H9 (cell line): ENCODE measurements at regions not wholly inside any gene's neighbourhood (a gene's known extent, or its start where the extent isn't known, plus 50 kb on each side); places are given as distances from the start of the nearest gene placed in this dataset.

Source experiments
- DNase-seq: peaks from one replicate; pipeline ENCODE4 v3.0.0-alpha.2; 2017
- H2AFZ ChIP-seq: one replicate; pipeline ENCODE4 v1.6.1; 2013; ENCODE audit warnings: mild to moderate bottlenecking, low read length, control low read depth, moderate library complexity
- H2AK5ac ChIP-seq: 2 replicates; pipeline ENCODE4 v1.6.1; 2013; ENCODE audit warnings: low read length, control low read depth, mixed read lengths; ENCODE audit not compliant: insufficient read length
- H2BK120ac ChIP-seq: one replicate; pipeline ENCODE4 v1.6.1; 2013; ENCODE audit warnings: low read depth, mild to moderate bottlenecking, low read length, control low read depth, inconsistent platforms; ENCODE audit not compliant: poor library complexity, severe bottlenecking
- H2BK12ac ChIP-seq: 2 replicates; pipeline ENCODE4 v1.6.1; 2013; ENCODE audit warnings: low read length, control low read depth, mixed read lengths, low read depth; ENCODE audit not compliant: insufficient read length
- H2BK15ac ChIP-seq: 2 replicates; pipeline ENCODE4 v1.6.1; 2013; ENCODE audit warnings: low read depth, low read length, control low read depth
- H2BK20ac ChIP-seq: one replicate; pipeline ENCODE4 v1.6.1; 2013; ENCODE audit warnings: low read depth, mild to moderate bottlenecking, low read length, control low read depth, inconsistent platforms; ENCODE audit not compliant: poor library complexity, severe bottlenecking
- H2BK5ac ChIP-seq: 2 replicates; pipeline ENCODE4 v1.6.1; 2013; ENCODE audit warnings: low read length, control low read depth, mixed read lengths; ENCODE audit not compliant: insufficient read length
- H3K14ac ChIP-seq: 2 replicates; pipeline ENCODE4 v1.6.1; 2013; ENCODE audit warnings: low read length, control low read depth; ENCODE audit not compliant: insufficient read depth
- H3K18ac ChIP-seq: 2 replicates; pipeline ENCODE4 v1.6.1; 2013; ENCODE audit warnings: low read depth, mild to moderate bottlenecking, mixed read lengths, low read length, control low read depth; ENCODE audit not compliant: insufficient read length
- H3K23ac ChIP-seq: 2 replicates; pipeline ENCODE4 v1.6.1; 2013; ENCODE audit warnings: low read length, control low read depth, mixed read lengths, low read depth; ENCODE audit not compliant: insufficient read length
- H3K23me2 ChIP-seq: 2 replicates; pipeline ENCODE4 v1.6.1; 2013; ENCODE audit warnings: low read depth, mild to moderate bottlenecking, mixed read lengths, low read length, control low read depth; ENCODE audit not compliant: insufficient read length, poor library complexity, severe bottlenecking
- H3K27ac ChIP-seq: 2 replicates; pipeline ENCODE4 v1.5.1; 2013; ENCODE audit warnings: low read length, control low read depth, mixed read lengths, low read depth; ENCODE audit not compliant: insufficient read length
- H3K27me3 ChIP-seq: 2 replicates; pipeline ENCODE4 v1.6.1; 2013; ENCODE audit warnings: low read length, control low read depth, inconsistent platforms; ENCODE audit not compliant: insufficient read depth
- H3K4ac ChIP-seq: 2 replicates; pipeline ENCODE4 v1.6.1; 2013; ENCODE audit warnings: low read depth, mild to moderate bottlenecking, control low read depth, inconsistent platforms, low read length, moderate library complexity
- H3K4me1 ChIP-seq: 2 replicates; pipeline ENCODE4 v1.6.1; 2013; ENCODE audit warnings: low read length, control low read depth, inconsistent platforms; ENCODE audit not compliant: insufficient read depth
- H3K4me2 ChIP-seq: 2 replicates; pipeline ENCODE4 v1.6.1; 2013; ENCODE audit warnings: low read length, control low read depth, mixed read lengths; ENCODE audit not compliant: insufficient read length, insufficient read depth
- H3K56ac ChIP-seq: 2 replicates; pipeline ENCODE4 v1.6.1; 2013; ENCODE audit warnings: low read depth, mild to moderate bottlenecking, mixed read lengths, low read length, control low read depth; ENCODE audit not compliant: insufficient read length
- H3K79me1 ChIP-seq: 2 replicates; pipeline ENCODE4 v1.6.1; 2013; ENCODE audit warnings: low read depth, mild to moderate bottlenecking, moderate library complexity, low read length, control low read depth, inconsistent platforms; ENCODE audit not compliant: insufficient read depth, poor library complexity, severe bottlenecking
- H3K79me2 ChIP-seq: 2 replicates; pipeline ENCODE4 v1.6.1; 2013; ENCODE audit warnings: low read length, control low read depth, inconsistent platforms; ENCODE audit not compliant: insufficient read depth
- H3K9ac ChIP-seq: 2 replicates; pipeline ENCODE4 v1.6.1; 2013; ENCODE audit warnings: low read length, control low read depth, mixed read lengths; ENCODE audit not compliant: insufficient read length; ENCODE audit errors: extremely low read depth
- H3K9me3 ChIP-seq: one replicate; pipeline ENCODE4 v1.6.1; 2013; ENCODE audit warnings: low read depth, low read length, inconsistent platforms; ENCODE audit not compliant: control insufficient read depth
- H3T11ph ChIP-seq: one replicate; pipeline ENCODE4 v1.6.1; 2013; ENCODE audit warnings: mild to moderate bottlenecking, low read length, control low read depth, inconsistent platforms
- H4K20me1 ChIP-seq: one replicate; pipeline ENCODE4 v1.6.1; 2013; ENCODE audit not compliant: control insufficient read depth, insufficient read length, insufficient read depth
- H4K5ac ChIP-seq: 2 replicates; pipeline ENCODE4 v1.6.1; 2013; ENCODE audit warnings: low read depth, mild to moderate bottlenecking, mixed read lengths, low read length, control low read depth; ENCODE audit not compliant: insufficient read length
- H4K8ac ChIP-seq: replicated peaks from 2 replicates; pipeline ENCODE4 v1.6.1; 2013; ENCODE audit warnings: low read length, control low read depth, mixed read lengths, low read depth; ENCODE audit not compliant: insufficient read length
- H4K91ac ChIP-seq: 2 replicates; pipeline ENCODE4 v1.6.1; 2013; ENCODE audit warnings: low read depth, mild to moderate bottlenecking, moderate library complexity, mixed read lengths, low read length, control low read depth; ENCODE audit not compliant: insufficient read length
- H3K27ac Mint-ChIP-seq, 3 experiments: 2 replicates in 2 of 3; 3 replicates in 1 of 3; pipeline ENCODE4 v1.8.0; 2020 to 2021; ENCODE audit warnings: mixed read lengths in 3 of 3, mild to moderate bottlenecking in 1 of 3, moderate library complexity in 1 of 3
- H3K27me3 Mint-ChIP-seq: 2 replicates; pipeline ENCODE4 v1.8.0; 2021; ENCODE audit warnings: low read depth, mild to moderate bottlenecking, moderate library complexity, mixed read lengths
- H3K36me3 Mint-ChIP-seq, 3 experiments: 2 replicates in 2 of 3; 3 replicates in 1 of 3; pipeline ENCODE4 v1.8.0; 2020 to 2021; ENCODE audit warnings: low read depth in 3 of 3, mixed read lengths in 3 of 3; ENCODE audit not compliant: insufficient read depth in 1 of 3
- H3K4me1 Mint-ChIP-seq, 2 experiments: 2 replicates each; pipeline ENCODE4 v1.8.0; 2020; ENCODE audit warnings: mixed read lengths in 2 of 2
- H3K4me3 Mint-ChIP-seq, 2 experiments: 2 replicates in 1 of 2; 3 replicates in 1 of 2; pipeline ENCODE4 v1.8.0; 2020 to 2021; ENCODE audit warnings: mild to moderate bottlenecking in 2 of 2, mixed read lengths in 2 of 2, moderate library complexity in 1 of 2
- H3K9me3 Mint-ChIP-seq, 2 experiments: 2 replicates in 1 of 2; 3 replicates in 1 of 2; pipeline ENCODE4 v1.8.0; 2020; ENCODE audit warnings: mild to moderate bottlenecking in 2 of 2, mixed read lengths in 2 of 2, moderate library complexity in 1 of 2
- WGBS: extraction: QIAGEN DNeasy Blood & Tissue Kit; methylation state at CpG from one replicate; pipeline ENCODE4 v1.1.7; 2013; ENCODE audit warnings: missing lambda C conversion rate, low lambda C conversion rate, mixed read lengths; ENCODE audit not compliant: insufficient read length; ENCODE audit errors: extremely low coverage; 5-methylcytosine and 5-hydroxymethylcytosine counted together
- TF ChIP-seq, protein P1 (sequence below): fragments of 200-600 bp; sonication (generic); conservative IDR thresholded peaks from 3 replicates; pipeline ENCODE4 v1.8.0; 2021; ENCODE audit warnings: antibody characterized with exemption, mild to moderate bottlenecking

DNA sequence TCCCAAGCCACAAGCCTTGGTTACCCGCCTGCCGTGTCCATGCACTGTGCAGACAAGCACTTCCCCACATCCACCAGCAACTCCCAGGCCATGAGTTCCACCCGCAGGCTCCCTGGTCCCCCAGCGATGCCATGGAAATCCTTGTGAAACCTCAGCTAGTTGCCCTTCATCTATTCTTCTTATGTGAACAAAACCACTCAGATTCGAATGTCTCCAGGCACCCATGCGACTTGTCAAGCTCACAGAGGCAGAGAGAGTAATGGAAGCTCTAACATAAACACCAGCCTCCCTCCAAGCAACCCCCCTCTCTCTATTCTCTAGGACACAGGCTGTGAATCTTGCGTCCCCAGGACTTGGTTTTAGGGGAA lies 182.6 kb downstream of the C16orf95 start:
- Histone ChIP-seq H2BK20ac (no peak overlapping the region), H2AK5ac (no peak overlapping the region), H3K14ac (no peak overlapping the region), H3K4me2 (no peak overlapping the region), H3K27ac (no peak overlapping the region), H3T11ph (no peak overlapping the region), H3K79me2 (no peaks in the 10 kb centered on the region), H3K23me2 (no peaks in the 10 kb centered on the region), H3K4ac (no peak overlapping the region), H2BK15ac (no peak overlapping the region), H3K9ac (no peak overlapping the region), H3K4me1 (no peaks in the 10 kb centered on the region), H2BK12ac (no peak overlapping the region), H3K79me1 (no peaks in the 10 kb centered on the region), H3K27me3 (no peaks in the 10 kb centered on the region), H3K56ac (no peak overlapping the region), H3K23ac (no peak overlapping the region), H4K20me1 (no peaks in the 10 kb centered on the region), H2BK120ac (no peak overlapping the region), H2BK5ac (no peak overlapping the region), H4K5ac (no peak overlapping the region), H3K18ac (no peak overlapping the region), H2AFZ (no peak overlapping the region), H4K8ac (no peak overlapping the region), H3K9me3 (no peaks in the 10 kb centered on the region), H4K91ac (no peak overlapping the region)
- Mint-ChIP-seq H3K4me3 (no peak overlapping the region), H3K27ac (no peak overlapping the region), H3K36me3 (peaks cover 0 to 7% (median 0%) of the 10 kb centered on the region in 3 experiments; a peak in 4 of 7 replicates), H3K27me3 (peaks cover 3% of the 10 kb centered on the region), H3K4me1 (peaks cover 10 to 16% of the 10 kb centered on the region in 2 experiments; a peak in 3 of 4 replicates), H3K9me3 (peaks cover 7 to 12% of the 10 kb centered on the region in 2 experiments; a peak in 4 of 5 replicates)
- WGBS: no CpG with 5 or more reads among the region's 7 CpGs
- TF ChIP-seq, protein P1, sequence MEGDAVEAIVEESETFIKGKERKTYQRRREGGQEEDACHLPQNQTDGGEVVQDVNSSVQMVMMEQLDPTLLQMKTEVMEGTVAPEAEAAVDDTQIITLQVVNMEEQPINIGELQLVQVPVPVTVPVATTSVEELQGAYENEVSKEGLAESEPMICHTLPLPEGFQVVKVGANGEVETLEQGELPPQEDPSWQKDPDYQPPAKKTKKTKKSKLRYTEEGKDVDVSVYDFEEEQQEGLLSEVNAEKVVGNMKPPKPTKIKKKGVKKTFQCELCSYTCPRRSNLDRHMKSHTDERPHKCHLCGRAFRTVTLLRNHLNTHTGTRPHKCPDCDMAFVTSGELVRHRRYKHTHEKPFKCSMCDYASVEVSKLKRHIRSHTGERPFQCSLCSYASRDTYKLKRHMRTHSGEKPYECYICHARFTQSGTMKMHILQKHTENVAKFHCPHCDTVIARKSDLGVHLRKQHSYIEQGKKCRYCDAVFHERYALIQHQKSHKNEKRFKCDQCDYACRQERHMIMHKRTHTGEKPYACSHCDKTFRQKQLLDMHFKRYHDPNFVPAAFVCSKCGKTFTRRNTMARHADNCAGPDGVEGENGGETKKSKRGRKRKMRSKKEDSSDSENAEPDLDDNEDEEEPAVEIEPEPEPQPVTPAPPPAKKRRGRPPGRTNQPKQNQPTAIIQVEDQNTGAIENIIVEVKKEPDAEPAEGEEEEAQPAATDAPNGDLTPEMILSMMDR: no peak
- DNase-seq: no peak
